ENCODE measurements at regions not wholly inside any gene's neighbourhood (a gene's known extent, or its start where the extent isn't known, plus 50 kb on each side); places are given as distances from the start of the nearest gene placed in this dataset.

DNA sequence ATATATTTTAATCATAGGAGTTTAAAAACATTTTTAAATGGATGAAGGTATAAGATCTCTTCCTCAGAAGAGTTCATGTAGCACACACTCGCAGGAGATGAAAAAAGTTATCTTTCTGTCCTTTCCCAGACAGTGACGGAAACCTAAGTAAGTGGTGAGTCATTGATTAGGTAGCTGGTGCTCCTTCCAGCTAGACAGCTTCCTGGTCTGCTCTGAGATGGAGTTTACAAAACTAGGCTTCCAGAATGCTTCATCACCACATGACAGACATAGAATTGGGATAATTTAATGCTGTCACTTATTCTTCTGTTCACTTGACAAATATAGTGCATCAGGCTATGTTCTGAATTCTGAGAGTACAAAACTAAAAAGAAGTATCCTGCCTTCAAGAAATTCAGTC lies 2393.0 kb upstream of the C9orf72 start:
- TF ChIP-seq, protein P1, sequence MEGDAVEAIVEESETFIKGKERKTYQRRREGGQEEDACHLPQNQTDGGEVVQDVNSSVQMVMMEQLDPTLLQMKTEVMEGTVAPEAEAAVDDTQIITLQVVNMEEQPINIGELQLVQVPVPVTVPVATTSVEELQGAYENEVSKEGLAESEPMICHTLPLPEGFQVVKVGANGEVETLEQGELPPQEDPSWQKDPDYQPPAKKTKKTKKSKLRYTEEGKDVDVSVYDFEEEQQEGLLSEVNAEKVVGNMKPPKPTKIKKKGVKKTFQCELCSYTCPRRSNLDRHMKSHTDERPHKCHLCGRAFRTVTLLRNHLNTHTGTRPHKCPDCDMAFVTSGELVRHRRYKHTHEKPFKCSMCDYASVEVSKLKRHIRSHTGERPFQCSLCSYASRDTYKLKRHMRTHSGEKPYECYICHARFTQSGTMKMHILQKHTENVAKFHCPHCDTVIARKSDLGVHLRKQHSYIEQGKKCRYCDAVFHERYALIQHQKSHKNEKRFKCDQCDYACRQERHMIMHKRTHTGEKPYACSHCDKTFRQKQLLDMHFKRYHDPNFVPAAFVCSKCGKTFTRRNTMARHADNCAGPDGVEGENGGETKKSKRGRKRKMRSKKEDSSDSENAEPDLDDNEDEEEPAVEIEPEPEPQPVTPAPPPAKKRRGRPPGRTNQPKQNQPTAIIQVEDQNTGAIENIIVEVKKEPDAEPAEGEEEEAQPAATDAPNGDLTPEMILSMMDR (IDR thresholded peaks at IDR 0.05), result no peak
- TF ChIP-seq POLR2A (IDR thresholded peaks at IDR 0.05), result no peak
- no peak for DNase-seq
- Histone ChIP-seq H3K4me3 (no peak overlapping the region), H3K9me3 (no peaks in the 10 kb centered on the region), H3K27ac (no peak overlapping the region), H3K27me3 (no peaks in the 10 kb centered on the region), H3K36me3 (no peaks in the 10 kb centered on the region), H3K4me1 (no peaks in the 10 kb centered on the region)
- WGBS, 2 donors, result 42 to 59% methylated on average over 2 of the region's 2 CpGs
- intact Hi-C loops (cut with DNase I), result no loop called here

DNA sequence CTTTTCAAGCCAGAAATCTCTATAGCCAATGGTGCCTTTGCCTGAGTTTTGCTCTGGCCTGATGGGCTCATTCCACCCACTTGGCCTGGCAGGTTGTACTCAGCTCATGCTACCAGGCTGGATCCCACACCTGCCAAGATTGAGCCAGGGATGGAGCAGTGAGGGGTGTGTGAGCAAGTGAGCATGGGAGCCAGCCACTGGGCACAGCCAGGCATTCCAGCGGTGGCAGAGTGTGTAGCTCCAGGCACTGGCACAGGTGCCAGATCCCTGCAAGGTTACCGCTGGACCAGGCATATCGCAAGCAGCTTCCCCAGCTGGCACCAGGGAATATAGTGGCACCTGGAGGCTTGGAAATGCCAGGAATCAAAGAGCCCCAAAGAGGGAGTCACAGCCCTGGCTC lies 2395.6 kb upstream of the C9orf72 start:
- Histone ChIP-seq H3K36me3 (no peaks in the 10 kb centered on the region), H3K27ac (no peak overlapping the region), H3K4me1 (no peaks in the 10 kb centered on the region), H3K4me3 (no peak overlapping the region), H3K27me3 (no peaks in the 10 kb centered on the region), H3K9me3 (no peaks in the 10 kb centered on the region)
- TF ChIP-seq, protein P1 (IDR thresholded peaks at IDR 0.05), result no peak
- no peak for TF ChIP-seq POLR2A (IDR thresholded peaks at IDR 0.05)
- no peak for DNase-seq
- intact Hi-C loops (cut with DNase I), result no loop called here
- WGBS, 2 donors, result 73 to 80% methylated on average over 1 to 3 of the region's 3 CpGs

DNA sequence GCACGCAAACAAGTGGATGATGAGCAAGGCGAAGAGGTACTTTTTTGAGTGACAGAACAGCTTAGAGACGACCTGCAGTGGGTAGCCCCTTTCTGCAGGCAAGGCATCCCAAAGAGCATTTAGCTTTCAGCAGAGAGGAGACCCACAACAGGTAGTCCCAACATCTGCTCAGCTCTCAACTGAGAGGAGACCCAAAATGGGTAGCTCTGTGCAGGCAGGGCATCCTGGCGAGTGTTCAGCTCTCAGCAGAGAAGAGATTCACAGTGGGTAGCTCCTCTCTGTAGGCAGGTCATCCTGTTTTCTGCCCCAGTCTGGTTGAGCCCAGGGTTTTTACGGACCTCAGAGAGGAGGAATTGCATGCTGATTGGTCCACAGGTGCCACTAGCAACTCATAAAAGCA lies 2396.1 kb upstream of the C9orf72 start:
- H3K4me3 ChIP-seq, result no peak overlapping the region
- no peak overlapping the region for H3K27ac ChIP-seq
- TF ChIP-seq, protein P1 (IDR thresholded peaks at IDR 0.05), result no peak
- no peak for TF ChIP-seq POLR2A (IDR thresholded peaks at IDR 0.05)
- WGBS, 2 donors, result 64 to 69% methylated on average over 2 to 4 of the region's 5 CpGs
- H3K9me3 ChIP-seq, result no peaks in the 10 kb centered on the region
- DNase-seq, result no peak
- no peaks in the 10 kb centered on the region for H3K36me3 ChIP-seq
- H3K4me1 ChIP-seq, result no peaks in the 10 kb centered on the region
- intact Hi-C loops (cut with DNase I), result no loop called here
- H3K27me3 ChIP-seq, result no peaks in the 10 kb centered on the region

DNA sequence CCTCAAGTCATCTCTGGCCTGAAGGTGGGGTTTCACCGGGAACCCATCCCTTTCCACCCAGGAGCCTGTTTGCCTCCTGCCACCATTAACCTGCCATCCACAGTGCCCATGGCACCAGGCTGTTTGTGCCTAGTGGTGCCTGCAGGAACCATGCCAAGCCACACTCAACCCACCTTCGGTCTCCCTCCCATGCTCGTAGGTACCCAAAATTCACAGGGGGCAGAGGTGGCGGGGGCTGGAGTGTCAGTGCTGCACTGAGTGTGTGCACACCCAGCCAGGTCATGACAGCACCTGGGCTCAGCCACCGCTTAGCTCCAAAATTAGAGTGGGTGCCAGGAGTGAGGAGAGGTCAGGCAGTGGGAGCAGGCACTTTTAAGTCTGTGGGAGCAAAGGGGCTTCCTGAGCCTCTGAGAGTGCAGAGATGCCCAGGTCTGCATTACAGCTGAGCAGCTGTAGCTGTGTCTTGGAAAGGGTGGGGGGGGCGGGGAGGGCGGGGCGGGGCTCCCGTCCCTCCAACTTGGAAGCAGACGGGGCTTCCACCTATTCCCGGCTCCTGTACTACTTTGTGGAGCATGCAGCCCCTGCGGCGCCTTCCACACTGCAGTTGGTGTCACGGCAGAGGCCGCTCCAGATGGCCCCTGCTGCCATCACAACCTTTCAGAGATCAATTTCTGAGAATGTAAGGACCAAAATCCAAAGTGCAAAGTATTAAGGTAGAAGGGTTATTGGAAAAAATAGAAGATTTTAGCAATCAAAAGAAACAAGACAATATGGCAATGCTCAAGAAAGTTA lies 2396.8 kb upstream of the C9orf72 start:
- no peak for DNase-seq
- no peak for TF ChIP-seq POLR2A (IDR thresholded peaks at IDR 0.05)
- TF ChIP-seq, protein P1 (IDR thresholded peaks at IDR 0.05), result no peak
- no peaks in the 10 kb centered on the region for H3K4me1 ChIP-seq
- H3K4me3 ChIP-seq, result no peak overlapping the region
- no peaks in the 10 kb centered on the region for H3K27me3 ChIP-seq
- intact Hi-C loops (cut with DNase I), result no loop called here
- whole genome bisulfite sequencing, 2 donors, result 71 to 80% methylated on average over 10 to 13 of the region's 15 CpGs
- H3K27ac ChIP-seq, result no peak overlapping the region
- no peaks in the 10 kb centered on the region for H3K36me3 ChIP-seq
- H3K9me3 ChIP-seq, result no peaks in the 10 kb centered on the region

DNA sequence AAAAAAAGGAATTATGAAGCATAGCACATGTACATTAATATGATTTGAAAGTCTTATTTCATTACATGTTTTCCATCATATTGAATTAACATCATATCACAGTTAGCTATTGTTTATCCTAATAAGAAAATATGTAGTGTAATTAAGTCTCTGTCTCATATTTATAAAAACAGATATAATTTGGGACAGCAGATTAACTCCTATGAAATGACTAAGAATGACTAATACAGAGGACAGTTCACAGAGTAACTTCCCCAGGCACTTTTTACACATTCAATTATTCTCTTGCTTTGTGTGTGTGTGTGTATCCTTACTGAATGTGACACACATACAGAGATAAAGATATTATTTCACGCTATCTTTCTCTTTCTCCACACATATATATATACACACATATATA lies 2400.9 kb upstream of the C9orf72 start:
- Histone ChIP-seq H3K9me3 (no peaks in the 10 kb centered on the region), H3K4me1 (no peaks in the 10 kb centered on the region), H3K4me3 (no peak overlapping the region), H3K27ac (no peak overlapping the region), H3K27me3 (no peaks in the 10 kb centered on the region), H3K36me3 (no peaks in the 10 kb centered on the region)
- TF ChIP-seq, protein P1 (IDR thresholded peaks at IDR 0.05), result no peak
- no peak for TF ChIP-seq POLR2A (IDR thresholded peaks at IDR 0.05)
- no peak for DNase-seq
- 71 to 78% methylated on average over 1 of the region's 1 CpG for WGBS, 2 donors
- intact Hi-C loops (cut with DNase I), result no loop called here
